H1 (cell line): ENCODE measurements at regions not wholly inside any gene's neighbourhood (a gene's known extent, or its start where the extent isn't known, plus 50 kb on each side); places are given as distances from the start of the nearest gene placed in this dataset.

Source experiments
- CTCF ChIA-PET: fragments of 300-600 bp; sonication (Branson Sonifier 250); formaldehyde crosslinking; loops from one replicate; lab custom pipeline; 2021; ENCODE audit not compliant: partially characterized antibody; lab: Charles Lee
- POLR2A ChIA-PET: fragments of 300-600 bp; sonication (Branson Sonifier 250); formaldehyde crosslinking; loops from one replicate; lab custom pipeline; 2021; ENCODE audit warnings: inconsistent platforms; ENCODE audit not compliant: partially characterized antibody; lab: Charles Lee
- DNase-seq, 2 experiments: peaks; one replicate each; pipeline versions ENCODE4 v3.0.0 to v3.0.0-alpha.2; 2010 to 2022; ENCODE audit warnings: low spot score in 2 of 2, low read depth in 1 of 2, mixed read lengths in 1 of 2
- FAIRE-seq: peaks from 2 replicates; lab custom pipeline; 2011; peaks lifted over from hg19 to GRCh38; lab: Jason Lieb, UNC
- H2AFZ ChIP-seq: 2 replicates; pipeline ENCODE4 v1.8.1; 2012; ENCODE audit warnings: low read length, inconsistent platforms
- H2AK5ac ChIP-seq: 2 replicates; pipeline ENCODE4 v1.6.1; 2013; ENCODE audit warnings: low read depth, low read length
- H2BK120ac ChIP-seq: replicated peaks from 2 replicates; pipeline ENCODE3; 2013; ENCODE audit warnings: low read depth, low read length, inconsistent platforms
- H2BK12ac ChIP-seq: 2 replicates; pipeline ENCODE4 v1.6.1; 2013; ENCODE audit warnings: low read depth, low read length
- H2BK15ac ChIP-seq: 2 replicates; pipeline ENCODE4 v1.6.1; 2013; ENCODE audit warnings: low read length
- H2BK20ac ChIP-seq: 2 replicates; pipeline ENCODE4 v1.6.1; 2013; ENCODE audit warnings: low read length
- H2BK5ac ChIP-seq: 2 replicates; pipeline ENCODE4 v1.6.1; 2013; ENCODE audit warnings: low read depth, low read length
- H3K14ac ChIP-seq: 2 replicates; pipeline ENCODE4 v1.6.1; 2013; ENCODE audit warnings: inconsistent platforms; ENCODE audit not compliant: insufficient read length
- H3K18ac ChIP-seq: 2 replicates; pipeline ENCODE4 v1.6.1; 2013; ENCODE audit warnings: low read length; ENCODE audit errors: extremely low read depth
- H3K23ac ChIP-seq: 2 replicates; pipeline ENCODE4 v1.6.1; 2013; ENCODE audit warnings: inconsistent platforms; ENCODE audit not compliant: insufficient read length
- H3K23me2 ChIP-seq: 2 replicates; pipeline ENCODE4 v1.6.1; 2013; ENCODE audit warnings: low read depth, low read length
- H3K27ac ChIP-seq: 2 replicates; pipeline ENCODE4 v1.6.1; 2011; ENCODE audit warnings: low read depth, low read length, inconsistent platforms
- H3K27me3 ChIP-seq, 4 experiments: replicated peaks in 1 of 4; 1 replicate in 1 of 4; 2 replicates in 3 of 4; pipeline versions ENCODE4 v1.6.1 to v1.8.1; 2011 to 2013; ENCODE audit warnings: low read length in 3 of 4, mild to moderate bottlenecking in 3 of 4, inconsistent platforms in 2 of 4, mixed read lengths in 2 of 4, moderate library complexity in 1 of 4; ENCODE audit not compliant: control insufficient read depth in 3 of 4, insufficient read depth in 3 of 4; ENCODE audit errors: extremely low read depth in 1 of 4
- H3K36me3 ChIP-seq, 4 experiments: 2 replicates each; pipeline versions ENCODE4 v1.6.1 to v1.8.1; 2011 to 2013; ENCODE audit warnings: mild to moderate bottlenecking in 4 of 4, low read length in 3 of 4, moderate library complexity in 2 of 4, control low read depth in 1 of 4, inconsistent platforms in 1 of 4; ENCODE audit not compliant: insufficient read depth in 4 of 4, control insufficient read depth in 2 of 4
- H3K4ac ChIP-seq: replicated peaks from 2 replicates; pipeline ENCODE3; 2013; ENCODE audit warnings: low read length, low read depth, mixed read lengths, inconsistent platforms; ENCODE audit not compliant: insufficient read length
- H3K4me1 ChIP-seq, 4 experiments: replicated peaks in 1 of 4; 1 replicate in 1 of 4; 2 replicates in 3 of 4; pipeline versions ENCODE4 v1.6.1 to v1.8.1; 2011 to 2013; ENCODE audit warnings: low read length in 3 of 4, inconsistent platforms in 2 of 4, mixed read lengths in 1 of 4; ENCODE audit not compliant: insufficient read depth in 4 of 4, control insufficient read depth in 3 of 4
- H3K4me2 ChIP-seq, 2 experiments: 2 replicates each; pipeline versions ENCODE4 v1.6.1 to v1.8.1; 2011 to 2013; ENCODE audit warnings: low read depth in 2 of 2, low read length in 2 of 2, control low read depth in 1 of 2, inconsistent platforms in 1 of 2, mild to moderate bottlenecking in 1 of 2; ENCODE audit not compliant: insufficient read depth in 1 of 2
- H3K4me3 ChIP-seq, 4 experiments: fragments of 200-600, 300-600 bp in 1 of 4; sonication (generic), shearing (Covaris generic), sonication (Bioruptor Twin) in 1 of 4; 2 replicates each; pipeline versions ENCODE4 v1.5.1 to v1.8.1; 2011 to 2016; ENCODE audit warnings: low read length in 4 of 4, low read depth in 3 of 4, control low read depth in 2 of 4, inconsistent platforms in 2 of 4, mild to moderate bottlenecking in 2 of 4, mixed read lengths in 1 of 4, moderate library complexity in 1 of 4; ENCODE audit not compliant: insufficient read depth in 2 of 4; ENCODE audit errors: extremely low read depth in 1 of 4
- H3K56ac ChIP-seq: replicated peaks from 2 replicates; pipeline ENCODE3; 2013; ENCODE audit warnings: low read depth, mild to moderate bottlenecking, mixed read lengths, low read length, inconsistent platforms; ENCODE audit not compliant: insufficient read length
- H3K79me1 ChIP-seq: 2 replicates; pipeline ENCODE4 v1.6.1; 2013; ENCODE audit warnings: low read depth, low read length, control low read depth
- H3K79me2 ChIP-seq, 2 experiments: 2 replicates each; pipeline versions ENCODE4 v1.6.1 to v1.8.1; 2012 to 2013; ENCODE audit warnings: low read length in 2 of 2, mild to moderate bottlenecking in 2 of 2, inconsistent platforms in 1 of 2; ENCODE audit not compliant: insufficient read depth in 2 of 2, control insufficient read depth in 1 of 2
- H3K9ac ChIP-seq, 4 experiments: replicated peaks in 1 of 4; 1 replicate in 1 of 4; 2 replicates in 3 of 4; pipeline versions ENCODE4 v1.6.1 to v1.8.1; 2011 to 2013; ENCODE audit warnings: low read depth in 3 of 4, low read length in 3 of 4, control low read depth in 2 of 4, mild to moderate bottlenecking in 2 of 4, moderate library complexity in 2 of 4, inconsistent platforms in 1 of 4; ENCODE audit errors: extremely low read depth in 1 of 4
- H3K9me3 ChIP-seq, 2 experiments: 2 replicates each; pipeline versions ENCODE4 v1.6.1 to v1.8.1; 2012 to 2013; ENCODE audit warnings: mild to moderate bottlenecking in 2 of 2, moderate library complexity in 2 of 2, control low read depth in 1 of 2, inconsistent platforms in 1 of 2, low read depth in 1 of 2, low read length in 1 of 2, mixed read lengths in 1 of 2; ENCODE audit not compliant: insufficient read depth in 2 of 2
- H4K20me1 ChIP-seq, 2 experiments: replicated peaks in 1 of 2; 2 replicates each; pipeline versions ENCODE3 to v1.8.1; 2011 to 2013; ENCODE audit warnings: inconsistent platforms in 2 of 2, low read length in 2 of 2, mild to moderate bottlenecking in 1 of 2; ENCODE audit not compliant: insufficient read depth in 2 of 2, control insufficient read depth in 1 of 2
- H4K5ac ChIP-seq: 2 replicates; pipeline ENCODE4 v1.6.1; 2013; ENCODE audit warnings: low read length, low read depth, mixed read lengths, inconsistent platforms; ENCODE audit not compliant: insufficient read length
- H4K8ac ChIP-seq: 2 replicates; pipeline ENCODE4 v1.8.0; 2013; ENCODE audit warnings: mild to moderate bottlenecking, moderate library complexity, low read length, inconsistent platforms; ENCODE audit not compliant: insufficient read depth; ENCODE audit errors: extremely low read depth
- H4K91ac ChIP-seq: replicated peaks from 2 replicates; pipeline ENCODE3; 2013; ENCODE audit warnings: low read length, mixed read lengths, inconsistent platforms; ENCODE audit not compliant: insufficient read length
- CHD1 ChIP-seq: IDR thresholded peaks from 2 replicates; pipeline ENCODE4 v1.6.1; 2012; ENCODE audit warnings: low read depth, low read length, improper control_type of control experiment
- CHD2 ChIP-seq: IDR thresholded peaks from 2 replicates; pipeline ENCODE4 v1.6.1; 2012; ENCODE audit warnings: low read length, improper control_type of control experiment
- CREB1 ChIP-seq: IDR thresholded peaks from 2 replicates; pipeline ENCODE4 v1.6.1; 2012; ENCODE audit warnings: inconsistent platforms
- CTBP2 ChIP-seq: IDR thresholded peaks from 2 replicates; pipeline ENCODE4 v1.7.0; 2011; ENCODE audit warnings: borderline replicate concordance, mild to moderate bottlenecking, moderate library complexity, mixed read lengths, low read length; ENCODE audit not compliant: insufficient read depth, insufficient read length
- EP300 ChIP-seq, 2 experiments: IDR thresholded peaks; 1 replicate in 1 of 2; 2 replicates in 1 of 2; pipeline ENCODE4 v1.6.1; 2011 to 2012; ENCODE audit warnings: low read depth in 2 of 2, low read length in 2 of 2, mild to moderate bottlenecking in 2 of 2, borderline replicate concordance in 1 of 2, inconsistent platforms in 1 of 2, moderate library complexity in 1 of 2
- GTF2F1 ChIP-seq: IDR thresholded peaks from 2 replicates; pipeline ENCODE4 v1.6.1; 2012; ENCODE audit warnings: low read depth, low read length, improper control_type of control experiment, borderline replicate concordance
- SAP30 ChIP-seq: fragments of 300-600 bp; sonication (generic); IDR thresholded peaks from 2 replicates; pipeline ENCODE4 v1.7.1; 2012; ENCODE audit warnings: low read length, moderate library complexity, mild to moderate bottlenecking, inconsistent platforms; ENCODE audit not compliant: insufficient read depth, insufficient replicate concordance
- SP2 ChIP-seq: IDR thresholded peaks from 2 replicates; pipeline ENCODE4 v1.6.1; 2012; ENCODE audit warnings: mild to moderate bottlenecking, low read length, inconsistent platforms
- SRF ChIP-seq: IDR thresholded peaks from 2 replicates; pipeline ENCODE4 v1.6.1; 2011; ENCODE audit warnings: mild to moderate bottlenecking, low read depth, low read length, moderate library complexity
- YY1 ChIP-seq: IDR thresholded peaks from 2 replicates; pipeline ENCODE4 v1.6.1; 2011; ENCODE audit warnings: low read depth, mild to moderate bottlenecking, low read length
- WGBS, 2 experiments: shearing (Covaris generic) in 1 of 2; methylation state at CpG; one replicate each; pipeline versions ENCODE4 v1.1.6 to v1.1.7; 2013 to 2015; ENCODE audit warnings: low lambda C conversion rate in 2 of 2, mixed read lengths in 2 of 2, inconsistent platforms in 1 of 2, low coverage in 1 of 2, missing lambda C conversion rate in 1 of 2; ENCODE audit not compliant: insufficient replicate concordance in 2 of 2, insufficient coverage in 1 of 2, insufficient read length in 1 of 2; ENCODE audit errors: extremely low coverage in 1 of 2, missing lambda C conversion rate in 1 of 2; 5-methylcytosine and 5-hydroxymethylcytosine counted together
- TF ChIP-seq, protein P1 (sequence below): IDR thresholded peaks from 2 replicates; pipeline ENCODE4 v1.6.1; 2012; ENCODE audit warnings: low read length, inconsistent platforms
- TF ChIP-seq, protein P2 (sequence below): IDR thresholded peaks from 2 replicates; pipeline ENCODE4 v1.6.1; 2012; ENCODE audit warnings: inconsistent platforms

DNA sequence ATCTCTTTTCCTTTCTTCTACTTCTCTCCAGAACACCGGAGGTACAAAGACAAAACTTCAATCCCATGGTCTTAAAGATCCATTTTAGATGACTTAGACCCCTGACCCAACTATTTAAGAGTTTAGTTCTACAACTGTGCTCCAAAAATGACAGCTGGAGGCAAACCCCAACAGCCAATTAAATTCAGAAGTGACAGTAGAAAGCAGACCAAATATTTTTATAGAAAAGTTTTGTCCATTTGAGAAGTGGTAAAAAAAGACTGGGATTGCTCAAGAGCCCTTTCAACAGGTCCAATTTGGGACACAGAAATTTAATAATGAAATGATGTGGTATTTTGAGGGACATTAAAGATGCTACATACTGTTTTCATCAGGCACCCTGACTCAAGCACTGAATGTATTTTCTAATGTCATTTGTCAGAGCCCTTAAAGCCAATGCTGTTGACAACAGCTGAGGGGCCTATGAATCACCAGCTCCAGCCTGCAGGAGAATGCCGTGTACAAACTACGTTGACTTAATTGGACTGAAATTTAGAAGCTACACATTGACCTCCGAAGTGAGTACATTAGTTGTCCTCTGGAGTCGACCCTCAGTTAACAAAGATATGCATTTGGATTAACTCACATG lies 147.5 kb upstream of the PIK3R1 start:
- no peak overlapping the region for H3K9ac ChIP-seq
- H3K36me3 ChIP-seq: no peaks in the 10 kb centered on the region
- H3K14ac ChIP-seq: no peak overlapping the region
- H2BK12ac ChIP-seq: no peak overlapping the region
- no peak overlapping the region for H2AFZ ChIP-seq
- no peaks in the 10 kb centered on the region for H3K79me1 ChIP-seq
- no peak overlapping the region for H4K91ac ChIP-seq
- H3K9me3 ChIP-seq: no peaks in the 10 kb centered on the region
- no peaks in the 10 kb centered on the region for H3K27me3 ChIP-seq
- ChIA-PET POLR2A (no interaction called here), CTCF (interaction anchor here (1.1 to 1.5 kb wide), 2 partner anchors 9 to 340 kb away, joined by 3 to 4 read pairs; no protein-coding TSS in a partner anchor)
- no peak overlapping the region for H2BK120ac ChIP-seq
- no peak overlapping the region for H3K4me3 ChIP-seq
- H2BK15ac ChIP-seq: no peak overlapping the region
- H3K4me2 ChIP-seq: no peak overlapping the region
- H3K23me2 ChIP-seq: no peaks in the 10 kb centered on the region
- no peaks in the 10 kb centered on the region for H4K20me1 ChIP-seq
- WGBS, 2 experiments: 93% methylated on average over 5 of the region's 5 CpGs; no CpG with 5 or more reads in 1 of the 2 experiments
- H3K79me2 ChIP-seq: no peaks in the 10 kb centered on the region
- H3K4ac ChIP-seq: no peak overlapping the region
- H3K23ac ChIP-seq: no peak overlapping the region
- H4K8ac ChIP-seq: no peak overlapping the region
- H3K4me1 ChIP-seq: no peaks in the 10 kb centered on the region
- H2BK5ac ChIP-seq: no peak overlapping the region
- DNase-seq (no peak), FAIRE-seq (no peak)
- H2BK20ac ChIP-seq: no peak overlapping the region
- H4K5ac ChIP-seq: no peak overlapping the region
- no peak overlapping the region for H3K18ac ChIP-seq
- no peak overlapping the region for H3K56ac ChIP-seq
- H3K27ac ChIP-seq: no peak overlapping the region
- H2AK5ac ChIP-seq: no peak overlapping the region
- TF ChIP-seq EP300 (IDR thresholded peaks at IDR 0.05; ENCODE audit: borderline replicate concordance in 1 of 2, low read depth in 2 of 2, low read length in 2 of 2) (no peak), YY1 (no peak), CHD2 (no peak), GTF2F1 (no peak), CHD1 (no peak), CTBP2 (no peak), SAP30 (no peak), SP2 (no peak), CREB1 (no peak), SRF (no peak)
- TF ChIP-seq, protein P1, sequence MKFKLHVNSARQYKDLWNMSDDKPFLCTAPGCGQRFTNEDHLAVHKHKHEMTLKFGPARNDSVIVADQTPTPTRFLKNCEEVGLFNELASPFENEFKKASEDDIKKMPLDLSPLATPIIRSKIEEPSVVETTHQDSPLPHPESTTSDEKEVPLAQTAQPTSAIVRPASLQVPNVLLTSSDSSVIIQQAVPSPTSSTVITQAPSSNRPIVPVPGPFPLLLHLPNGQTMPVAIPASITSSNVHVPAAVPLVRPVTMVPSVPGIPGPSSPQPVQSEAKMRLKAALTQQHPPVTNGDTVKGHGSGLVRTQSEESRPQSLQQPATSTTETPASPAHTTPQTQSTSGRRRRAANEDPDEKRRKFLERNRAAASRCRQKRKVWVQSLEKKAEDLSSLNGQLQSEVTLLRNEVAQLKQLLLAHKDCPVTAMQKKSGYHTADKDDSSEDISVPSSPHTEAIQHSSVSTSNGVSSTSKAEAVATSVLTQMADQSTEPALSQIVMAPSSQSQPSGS: no peak
- TF ChIP-seq, protein P2, sequence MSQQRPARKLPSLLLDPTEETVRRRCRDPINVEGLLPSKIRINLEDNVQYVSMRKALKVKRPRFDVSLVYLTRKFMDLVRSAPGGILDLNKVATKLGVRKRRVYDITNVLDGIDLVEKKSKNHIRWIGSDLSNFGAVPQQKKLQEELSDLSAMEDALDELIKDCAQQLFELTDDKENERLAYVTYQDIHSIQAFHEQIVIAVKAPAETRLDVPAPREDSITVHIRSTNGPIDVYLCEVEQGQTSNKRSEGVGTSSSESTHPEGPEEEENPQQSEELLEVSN: no peak
